Gastroesophageal sphincter (tissue), 3 donors: ENCODE measurements at regions not wholly inside any gene's neighbourhood (a gene's known extent, or its start where the extent isn't known, plus 50 kb on each side); places are given as distances from the start of the nearest gene placed in this dataset.

Source experiments
- CTCF ChIP-seq, 4 experiments: fragments of 200-600 bp in 2 of 4; fragments of 450-650 bp in 2 of 4; sonication (generic) in 1 of 4; IDR thresholded peaks; one replicate each; pipeline ENCODE4 v1.5.1; 2017 to 2019; ENCODE audit warnings: antibody characterized with exemption in 4 of 4, mild to moderate bottlenecking in 2 of 4, moderate library complexity in 2 of 4
- EP300 ChIP-seq: sonication (generic); formaldehyde crosslinking; IDR thresholded peaks from one replicate; pipeline ENCODE4 v1.6.1; 2017; ENCODE audit warnings: antibody characterized with exemption, mild to moderate bottlenecking
- POLR2A ChIP-seq, 2 donors: fragments of 450-650 bp; IDR thresholded peaks; one replicate each; pipeline ENCODE4 v1.6.1; 2017; ENCODE audit warnings: antibody characterized with exemption in 2 of 2, mild to moderate bottlenecking in 2 of 2, moderate library complexity in 1 of 2
- POLR2AphosphoS5 ChIP-seq: sonication (generic); formaldehyde crosslinking; IDR thresholded peaks from one replicate; pipeline ENCODE4 v1.6.1; 2017; ENCODE audit warnings: antibody characterized with exemption

GRCh38 chr12:113633678-113634332, 162.1 kb upstream of the LHX5 start:
- TF ChIP-seq CTCF (IDR thresholded peaks at IDR 0.05) (no peak), POLR2A (IDR thresholded peaks at IDR 0.05) (no peak), EP300 (no peak), POLR2AphosphoS5 (no peak)
